ENCODE measurements at regions not wholly inside any gene's neighbourhood (a gene's known extent, or its start where the extent isn't known, plus 50 kb on each side); places are given as distances from the start of the nearest gene placed in this dataset.

GRCh38 chr2:238573916-238574315 is 147.2 kb downstream of the ASB1 start (continued):
- TF ChIP-seq ZBTB33 (IDR thresholded peaks at IDR 0.05; ENCODE audit: borderline replicate concordance, low read depth): no peak
- no peak for TF ChIP-seq RFX5 (IDR thresholded peaks at IDR 0.05; ENCODE audit: low read length)
- TF ChIP-seq TEAD4 (IDR thresholded peaks at IDR 0.05; ENCODE audit: borderline replicate concordance, insufficient read depth): no peak
- TF ChIP-seq PBX3 (IDR thresholded peaks at IDR 0.05): no peak
- TF ChIP-seq YY1 (IDR thresholded peaks at IDR 0.05; ENCODE audit: low read depth): no peak
- TF ChIP-seq, protein P1, sequence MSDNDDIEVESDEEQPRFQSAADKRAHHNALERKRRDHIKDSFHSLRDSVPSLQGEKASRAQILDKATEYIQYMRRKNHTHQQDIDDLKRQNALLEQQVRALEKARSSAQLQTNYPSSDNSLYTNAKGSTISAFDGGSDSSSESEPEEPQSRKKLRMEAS (IDR thresholded peaks at IDR 0.05; ENCODE audit: low read depth): no peak
- TF ChIP-seq, protein P2, sequence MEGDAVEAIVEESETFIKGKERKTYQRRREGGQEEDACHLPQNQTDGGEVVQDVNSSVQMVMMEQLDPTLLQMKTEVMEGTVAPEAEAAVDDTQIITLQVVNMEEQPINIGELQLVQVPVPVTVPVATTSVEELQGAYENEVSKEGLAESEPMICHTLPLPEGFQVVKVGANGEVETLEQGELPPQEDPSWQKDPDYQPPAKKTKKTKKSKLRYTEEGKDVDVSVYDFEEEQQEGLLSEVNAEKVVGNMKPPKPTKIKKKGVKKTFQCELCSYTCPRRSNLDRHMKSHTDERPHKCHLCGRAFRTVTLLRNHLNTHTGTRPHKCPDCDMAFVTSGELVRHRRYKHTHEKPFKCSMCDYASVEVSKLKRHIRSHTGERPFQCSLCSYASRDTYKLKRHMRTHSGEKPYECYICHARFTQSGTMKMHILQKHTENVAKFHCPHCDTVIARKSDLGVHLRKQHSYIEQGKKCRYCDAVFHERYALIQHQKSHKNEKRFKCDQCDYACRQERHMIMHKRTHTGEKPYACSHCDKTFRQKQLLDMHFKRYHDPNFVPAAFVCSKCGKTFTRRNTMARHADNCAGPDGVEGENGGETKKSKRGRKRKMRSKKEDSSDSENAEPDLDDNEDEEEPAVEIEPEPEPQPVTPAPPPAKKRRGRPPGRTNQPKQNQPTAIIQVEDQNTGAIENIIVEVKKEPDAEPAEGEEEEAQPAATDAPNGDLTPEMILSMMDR (IDR thresholded peaks at IDR 0.05): no peak
- no peak for TF ChIP-seq SMC3 (IDR thresholded peaks at IDR 0.05; ENCODE audit: low read depth, low read length)
- TF ChIP-seq EP300 (IDR thresholded peaks at IDR 0.05; ENCODE audit: borderline replicate concordance in 1 of 2, low read depth in 1 of 2, low read length in 1 of 2): no peak

DNA sequence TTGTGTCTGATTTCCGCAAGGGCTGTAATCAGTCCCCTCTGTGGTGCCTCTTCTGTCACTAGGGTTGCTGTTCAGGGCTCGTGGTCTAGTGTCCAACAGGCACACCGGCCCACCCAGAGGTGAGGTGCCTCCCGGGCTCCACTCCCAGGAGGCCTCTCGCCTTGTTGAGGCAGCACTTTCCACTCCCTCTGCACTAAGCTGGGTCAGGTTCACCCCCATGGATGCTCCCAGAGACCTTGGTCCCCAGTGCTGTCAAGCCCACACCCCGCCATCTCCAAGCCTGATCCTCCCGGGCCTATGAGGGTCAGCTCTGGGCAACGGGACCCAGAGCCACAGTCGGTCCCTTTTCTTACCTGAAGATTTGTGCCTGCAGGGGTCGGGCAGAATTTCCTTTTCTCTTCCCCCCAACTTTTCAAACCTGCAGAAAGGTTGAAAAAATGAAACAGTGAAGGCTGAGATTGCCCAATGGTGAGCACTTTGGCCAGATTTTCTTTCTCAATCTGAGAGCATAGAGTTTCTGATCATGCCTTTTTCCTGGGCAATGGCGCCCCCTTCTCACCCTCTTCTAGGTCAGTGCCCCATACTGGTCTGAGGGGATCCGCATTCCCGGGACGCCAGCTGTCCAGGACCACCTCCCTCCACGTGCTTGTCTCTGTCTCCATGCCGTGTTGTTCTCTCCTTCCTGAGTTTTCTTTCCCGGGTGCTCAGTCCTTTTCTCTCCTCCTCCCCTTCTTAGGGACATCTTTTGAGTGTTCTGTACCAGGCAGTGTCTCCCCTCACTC is 148.0 kb downstream of the ASB1 start:
- Histone ChIP-seq H3K9me3 (no peaks in the 10 kb centered on the region), H3K4me3 (ENCODE audit: low read depth in 2 of 2, low read length in 1 of 2) (no peak overlapping the region), H3K27ac (ENCODE audit: low read depth in 2 of 2, low read length in 1 of 2) (no peak overlapping the region), H3K27me3 (ENCODE audit: insufficient read depth) (peaks cover 4% of the 10 kb centered on the region; the same call in 1 of the 2 replicates), H3F3A (replicated peaks; ENCODE audit: insufficient read depth) (no peaks in the 10 kb centered on the region), H3K9me2 (no peaks in the 10 kb centered on the region), H3K4me2 (no peak overlapping the region), H3K79me2 (ENCODE audit: insufficient read depth) (no peaks in the 10 kb centered on the region), H2AFZ (ENCODE audit: low read depth) (no peak overlapping the region), H3K36me3 (replicated peaks in 1 of 2; ENCODE audit: control insufficient read depth in 1 of 2, insufficient read depth in 2 of 2, low read length in 1 of 2) (no peaks in the 10 kb centered on the region), H4K20me1 (ENCODE audit: insufficient read depth) (no peaks in the 10 kb centered on the region), H3K9ac (no peak overlapping the region), H3K4me1 (ENCODE audit: control insufficient read depth in 1 of 2, insufficient read depth in 2 of 2, low read depth in 1 of 2, low read length in 1 of 2) (peaks cover 0 to 11% of the 10 kb centered on the region in 2 experiments; a peak in 1 of 4 replicates)
- no peak for TF ChIP-seq EZH2phosphoT487 (IDR thresholded peaks at IDR 0.05; ENCODE audit: borderline replicate concordance, low read depth)
- TF ChIP-seq RFX5 (IDR thresholded peaks at IDR 0.05; ENCODE audit: low read length): no peak
- TF ChIP-seq SIN3A (IDR thresholded peaks at IDR 0.05; ENCODE audit: borderline replicate concordance, low read depth, low read length): no peak
- TF ChIP-seq JUND (IDR thresholded peaks at IDR 0.05): no peak
- TF ChIP-seq RCOR1 (IDR thresholded peaks at IDR 0.05; ENCODE audit: low read length): no peak
- TF ChIP-seq GABPA (IDR thresholded peaks at IDR 0.05; ENCODE audit: low read depth): no peak
- TF ChIP-seq TCF12 (IDR thresholded peaks at IDR 0.05): no peak
- no peak for TF ChIP-seq YY1 (IDR thresholded peaks at IDR 0.05; ENCODE audit: low read depth)
- no peak for TF ChIP-seq RXRA (IDR thresholded peaks at IDR 0.05; ENCODE audit: borderline replicate concordance, low read depth)
- TF ChIP-seq SMC3 (IDR thresholded peaks at IDR 0.05; ENCODE audit: low read depth, low read length): no peak
- TF ChIP-seq NRF1 (IDR thresholded peaks at IDR 0.05; ENCODE audit: low read depth, low read length): no peak
- TF ChIP-seq FOXJ3 (CRISPR knock-in tag; IDR thresholded peaks at IDR 0.05): no peak
- no peak for TF ChIP-seq TAF1 (IDR thresholded peaks at IDR 0.05; ENCODE audit: borderline replicate concordance, low read depth, low read length)
- no peak for TF ChIP-seq MEF2A (IDR thresholded peaks at IDR 0.05; ENCODE audit: borderline replicate concordance, low read depth)
- no peak for TF ChIP-seq CHD2 (IDR thresholded peaks at IDR 0.05; ENCODE audit: low read length, partially characterized antibody)
- TF ChIP-seq FOSL2 (IDR thresholded peaks at IDR 0.05; ENCODE audit: borderline replicate concordance, low read depth): no peak
- no peak for TF ChIP-seq NFIC (IDR thresholded peaks at IDR 0.05; ENCODE audit: borderline replicate concordance)
- no peak for TF ChIP-seq GATA2 (CRISPR knock-in tag; IDR thresholded peaks at IDR 0.05)
- whole genome bisulfite sequencing (ENCODE audit: low lambda C conversion rate): 79% methylated on average over 16 of the region's 17 CpGs
- ChIA-PET CTCF (interaction anchor here (1.0 to 2.2 kb wide), 3 partner anchors 14 to 210 kb away, joined by 3 to 6 read pairs (median 3); no protein-coding TSS in a partner anchor), POLR2A (no interaction called here)
- no peak for DNase-seq

Measured in SK-N-SH (cell line).